Lung (tissue), 11 donors: ENCODE measurements at regions not wholly inside any gene's neighbourhood (a gene's known extent, or its start where the extent isn't known, plus 50 kb on each side); places are given as distances from the start of the nearest gene placed in this dataset.

Experiments used
- ATAC-seq: fragments of 200-7000 bp; cut with Tn5 transposase; one replicate; pipeline ENCODE4 v1.9.1; 2020; ENCODE audit warnings: moderate number of reproducible peaks; ENCODE audit not compliant: insufficient read depth, low FRiP score
- DNase-seq, 3 donors: peaks; one replicate each; pipeline ENCODE4 v3.0.0-alpha.2; 2013 to 2017
- H3K27ac ChIP-seq, 2 donors: one replicate each; pipeline ENCODE4 v1.5.1; 2013; ENCODE audit warnings: mild to moderate bottlenecking in 2 of 2, moderate library complexity in 2 of 2, control low read depth in 1 of 2, inconsistent platforms in 1 of 2, low read depth in 1 of 2, low read length in 1 of 2
- H3K27me3 ChIP-seq, 3 donors: one replicate each; pipeline ENCODE4 v1.5.1; 2013; ENCODE audit warnings: low read length in 2 of 3; ENCODE audit not compliant: control insufficient read depth in 3 of 3, insufficient read depth in 3 of 3
- H3K36me3 ChIP-seq, 4 donors: one replicate each; pipeline ENCODE4 v1.5.1; 2013; ENCODE audit warnings: low read length in 4 of 4, mild to moderate bottlenecking in 1 of 4, moderate library complexity in 1 of 4; ENCODE audit not compliant: control insufficient read depth in 4 of 4, insufficient read depth in 4 of 4
- H3K4me1 ChIP-seq, 5 donors: one replicate each; pipeline ENCODE4 v1.5.1; 2013; ENCODE audit warnings: low read length in 5 of 5, mild to moderate bottlenecking in 2 of 5, moderate library complexity in 1 of 5; ENCODE audit not compliant: control insufficient read depth in 5 of 5, insufficient read depth in 5 of 5
- H3K4me3 ChIP-seq: one replicate; pipeline ENCODE4 v1.5.1; 2013; ENCODE audit warnings: mild to moderate bottlenecking, control low read depth, moderate library complexity
- H3K9ac ChIP-seq, 2 donors: one replicate each; pipeline ENCODE4 v1.5.1; 2013; ENCODE audit warnings: low read length in 2 of 2, control low read depth in 1 of 2; ENCODE audit not compliant: insufficient read depth in 1 of 2
- H3K9me3 ChIP-seq, 4 donors: one replicate each; pipeline ENCODE4 v1.5.1; 2013; ENCODE audit warnings: low read length in 3 of 4, mild to moderate bottlenecking in 1 of 4, moderate library complexity in 1 of 4; ENCODE audit not compliant: control insufficient read depth in 4 of 4, insufficient read depth in 3 of 4
- WGBS, 2 donors: extraction: QIAGEN DNeasy Blood & Tissue Kit; methylation state at CpG; one replicate each; pipeline ENCODE4 v1.1.7; 2013; 5-methylcytosine and 5-hydroxymethylcytosine counted together
- TF ChIP-seq, protein P1 (sequence below): IDR thresholded peaks from 2 replicates; pipeline ENCODE4 v1.5.1; 2012; ENCODE audit warnings: mild to moderate bottlenecking; ENCODE audit errors: control extremely low read depth, extremely low read depth
- donor health status: control.
- donor health status: control.
- donor health status: Bipolar disorder and iron deficiency.
- donor health status: healthy.
- donor health status: DM: yes; HTN: yes; CAD: no.

DNA sequence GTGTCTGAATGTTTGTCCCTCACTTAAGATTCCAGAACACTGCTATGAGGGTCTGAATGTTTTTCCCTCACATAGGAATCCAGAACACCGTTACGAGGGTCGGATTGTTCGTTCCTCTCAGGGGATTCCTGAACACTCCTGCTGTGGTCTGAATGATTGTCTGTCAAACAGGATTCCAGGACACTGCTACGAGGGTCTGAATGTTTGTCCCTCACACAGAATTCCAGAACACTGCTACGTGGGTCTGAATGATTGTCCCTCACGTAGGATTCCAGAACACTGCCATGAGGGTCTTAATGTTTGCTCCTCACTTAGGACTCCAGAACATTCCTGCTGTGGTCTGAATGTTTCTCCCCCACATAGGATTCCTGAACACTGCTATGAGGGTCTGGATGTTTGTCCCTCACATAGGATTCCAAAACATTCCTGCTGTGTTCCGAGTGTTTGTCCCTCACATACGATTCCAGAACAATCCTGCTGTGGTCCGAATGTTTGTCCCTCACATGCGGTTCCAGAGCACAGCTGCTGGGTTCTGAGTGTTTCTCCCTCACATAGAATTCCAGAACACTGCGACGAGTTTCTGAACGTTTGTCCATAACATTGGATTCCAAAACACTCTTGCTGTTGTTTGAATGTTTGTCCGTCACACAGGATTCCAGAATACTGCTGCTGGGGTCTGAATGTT is 199.5 kb downstream of the FOXD4L6 start:
- no peaks in the 10 kb centered on the region for H3K27me3 ChIP-seq
- H3K36me3 ChIP-seq, result no peaks in the 10 kb centered on the region
- ATAC-seq, result no peak
- H3K9ac ChIP-seq, result no peak overlapping the region
- no peak overlapping the region for H3K27ac ChIP-seq
- peak in 1 of 3 donors; percentile 9 for DNase-seq
- WGBS, 2 donors, result 69 to 75% methylated on average over 15 of the region's 15 CpGs
- peaks cover 30 to 68% (median 48%) of the 10 kb centered on the region in 4 donors for H3K9me3 ChIP-seq
- H3K4me3 ChIP-seq, result no peak overlapping the region
- no peaks in the 10 kb centered on the region for H3K4me1 ChIP-seq
- TF ChIP-seq, protein P1, sequence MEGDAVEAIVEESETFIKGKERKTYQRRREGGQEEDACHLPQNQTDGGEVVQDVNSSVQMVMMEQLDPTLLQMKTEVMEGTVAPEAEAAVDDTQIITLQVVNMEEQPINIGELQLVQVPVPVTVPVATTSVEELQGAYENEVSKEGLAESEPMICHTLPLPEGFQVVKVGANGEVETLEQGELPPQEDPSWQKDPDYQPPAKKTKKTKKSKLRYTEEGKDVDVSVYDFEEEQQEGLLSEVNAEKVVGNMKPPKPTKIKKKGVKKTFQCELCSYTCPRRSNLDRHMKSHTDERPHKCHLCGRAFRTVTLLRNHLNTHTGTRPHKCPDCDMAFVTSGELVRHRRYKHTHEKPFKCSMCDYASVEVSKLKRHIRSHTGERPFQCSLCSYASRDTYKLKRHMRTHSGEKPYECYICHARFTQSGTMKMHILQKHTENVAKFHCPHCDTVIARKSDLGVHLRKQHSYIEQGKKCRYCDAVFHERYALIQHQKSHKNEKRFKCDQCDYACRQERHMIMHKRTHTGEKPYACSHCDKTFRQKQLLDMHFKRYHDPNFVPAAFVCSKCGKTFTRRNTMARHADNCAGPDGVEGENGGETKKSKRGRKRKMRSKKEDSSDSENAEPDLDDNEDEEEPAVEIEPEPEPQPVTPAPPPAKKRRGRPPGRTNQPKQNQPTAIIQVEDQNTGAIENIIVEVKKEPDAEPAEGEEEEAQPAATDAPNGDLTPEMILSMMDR, result no peak

DNA sequence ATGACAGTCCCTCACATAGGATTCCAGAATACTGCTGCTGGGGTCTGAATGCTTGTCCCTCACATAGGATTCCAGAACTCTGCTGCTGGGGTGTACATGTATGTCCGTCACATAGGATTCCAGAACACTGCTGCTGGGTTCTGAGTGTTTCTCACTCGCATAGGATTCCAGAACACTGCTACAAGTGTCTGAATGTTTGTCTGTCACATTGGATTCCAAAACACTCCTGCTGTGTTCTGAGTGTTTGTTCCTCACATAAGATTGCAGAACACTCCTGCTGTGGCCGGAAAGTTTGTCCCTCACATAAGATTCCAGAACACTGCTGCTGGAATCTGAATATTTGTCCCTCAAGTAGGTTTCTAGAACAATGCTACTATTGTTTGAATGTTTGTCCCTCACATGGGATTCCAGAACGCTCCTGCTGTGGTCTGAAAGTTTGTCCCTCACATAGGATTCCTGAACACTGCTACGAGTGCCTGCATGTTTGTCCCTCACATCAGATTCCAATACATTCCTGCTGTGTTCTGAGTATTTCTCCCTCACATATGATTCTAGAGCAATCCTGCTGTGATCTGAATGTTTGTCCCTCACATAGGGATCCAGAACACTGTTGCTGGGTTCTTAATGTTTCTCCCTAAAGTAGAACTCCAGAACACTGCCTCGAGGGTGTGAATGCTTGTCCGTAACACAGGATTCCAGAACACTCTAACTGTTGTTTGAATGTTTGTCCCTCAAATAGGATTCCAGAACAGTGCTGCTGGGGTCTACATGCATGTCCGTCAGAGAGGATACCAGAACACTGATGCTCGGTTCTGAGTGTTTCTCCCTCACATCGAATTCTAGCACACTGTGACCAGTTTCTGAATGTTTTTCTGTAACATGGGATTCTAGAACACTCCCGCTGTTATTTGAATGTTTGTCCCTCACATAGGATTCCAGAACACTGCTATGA is 200.4 kb downstream of the FOXD4L6 start:
- TF ChIP-seq, protein P1, result no peak
- H3K9ac ChIP-seq, result no peak overlapping the region
- H3K27ac ChIP-seq, result no peak overlapping the region
- no peaks in the 10 kb centered on the region for H3K27me3 ChIP-seq
- H3K9me3 ChIP-seq, result peaks cover 28 to 74% (median 50%) of the 10 kb centered on the region in 4 donors
- no peaks in the 10 kb centered on the region for H3K36me3 ChIP-seq
- WGBS, 2 donors, result 70 to 73% methylated on average over 11 of the region's 11 CpGs
- no peak overlapping the region for H3K4me3 ChIP-seq
- H3K4me1 ChIP-seq, result no peaks in the 10 kb centered on the region
- no peak for DNase-seq
- ATAC-seq, result no peak

DNA sequence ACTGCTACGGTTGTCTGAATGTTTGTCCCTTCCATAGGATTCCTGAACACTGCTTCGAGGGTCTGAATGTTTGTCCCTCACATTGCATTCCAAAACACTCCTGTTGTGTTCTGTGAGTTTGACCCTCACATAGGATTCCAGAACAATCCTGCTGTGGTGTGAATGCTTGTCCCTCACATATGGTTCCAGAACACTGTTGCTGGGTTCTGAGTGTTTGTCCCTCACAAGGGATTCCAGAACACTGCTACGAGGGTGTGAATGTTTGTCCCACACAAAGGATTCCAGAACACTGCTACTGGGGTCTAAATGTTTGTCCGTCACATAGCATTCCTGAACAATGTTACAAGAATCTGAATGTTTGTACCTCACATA is 201.2 kb downstream of the FOXD4L6 start:
- no peak overlapping the region for H3K9ac ChIP-seq
- H3K27ac ChIP-seq, result no peak overlapping the region
- ATAC-seq (no peak), DNase-seq (no peak)
- no peaks in the 10 kb centered on the region for H3K36me3 ChIP-seq
- no peak overlapping the region for H3K4me3 ChIP-seq
- no peaks in the 10 kb centered on the region for H3K4me1 ChIP-seq
- WGBS, 2 donors, result 72 to 73% methylated on average over 4 of the region's 4 CpGs
- no peaks in the 10 kb centered on the region for H3K27me3 ChIP-seq
- peaks cover 35 to 81% (median 50%) of the 10 kb centered on the region in 4 donors for H3K9me3 ChIP-seq
- TF ChIP-seq, protein P1, result no peak
